HG03175 (cell line): ENCODE measurements at regions not wholly inside any gene's neighbourhood (a gene's known extent, or its start where the extent isn't known, plus 50 kb on each side); places are given as distances from the start of the nearest gene placed in this dataset.
"Not testable (repeated sequence)": the region's sequence is repeated elsewhere in the genome, so short reads cannot be mapped to it uniquely, and the experiment has no call there.

Experiments used
- ATAC-seq: cut with Tn5 transposase; IDR thresholded peaks from one replicate; pipeline ENCODE4 v1.9.1; 2021; ENCODE audit warnings: mild to moderate bottlenecking, moderate library complexity; ENCODE audit not compliant: unreplicated experiment

DNA sequence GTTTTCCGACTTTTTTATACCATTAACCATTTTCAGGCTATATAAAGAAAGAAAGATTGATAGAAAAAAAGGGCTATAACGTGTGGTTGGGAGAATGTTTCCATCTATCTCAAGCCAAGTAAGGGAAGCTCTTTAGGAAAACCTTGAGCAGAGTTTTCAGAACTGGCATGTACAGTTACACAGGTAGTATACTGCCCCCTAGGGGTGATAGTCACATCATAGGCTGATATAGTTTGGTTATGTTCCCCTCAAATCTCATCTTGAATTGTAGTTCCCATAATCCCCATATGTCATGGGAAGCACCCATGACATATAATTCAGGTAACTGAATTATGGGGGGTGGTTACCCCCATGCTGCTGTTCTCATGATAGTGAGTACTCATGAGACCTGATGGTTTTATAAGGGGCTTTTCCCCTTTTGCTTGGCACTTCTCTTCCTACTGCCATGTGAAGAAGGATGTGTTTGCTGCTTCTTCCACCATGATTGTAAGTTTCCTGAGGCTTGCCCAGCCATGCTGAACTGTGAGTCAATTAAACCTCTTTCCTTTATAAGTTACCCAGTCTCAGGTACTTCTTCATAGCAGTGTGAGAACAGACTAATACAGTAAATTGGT lies 186.8 kb downstream of the TMA16 start:
- no peak for ATAC-seq

- no peak for ATAC-seq
Measured at GRCh38 chr4:163688856-163689255, 194.4 kb downstream of the TMA16 start.

- ATAC-seq = no peak
Measured at GRCh38 chr4:163693211-163693610, 198.7 kb downstream of the TMA16 start.

GRCh38 chr4:163693776-163694175 lies 199.3 kb downstream of the TMA16 start:
- no peak for ATAC-seq

GRCh38 chr4:163694385-163694784 lies 199.9 kb downstream of the TMA16 start:
- no peak for ATAC-seq

- ATAC-seq = no peak
Measured at GRCh38 chr4:163697121-163697520, 202.6 kb downstream of the TMA16 start.

DNA sequence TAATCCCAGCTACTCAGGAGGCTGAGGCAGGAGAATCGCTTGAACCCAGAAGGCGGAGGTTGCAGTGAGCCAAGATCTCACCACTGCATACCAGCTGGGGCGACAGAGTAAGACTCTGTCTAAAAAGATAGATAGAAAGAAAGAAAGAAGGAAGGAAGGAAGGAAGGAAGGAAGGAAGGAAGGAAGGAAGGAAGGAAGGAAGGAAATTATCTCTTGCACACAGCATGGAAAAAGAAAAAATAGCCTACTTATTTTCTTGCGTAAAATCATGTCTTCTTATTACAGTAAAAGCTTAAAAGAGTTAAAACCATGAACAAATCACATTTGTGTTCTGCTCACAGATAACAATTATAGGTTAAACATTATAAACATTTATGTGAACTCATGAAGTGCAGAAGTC lies 205.9 kb downstream of the TMA16 start:
- not testable (repeated sequence) for ATAC-seq

- peak; percentile 97 for ATAC-seq
Measured at GRCh38 chr4:163701916-163702315, 207.4 kb downstream of the TMA16 start.

- ATAC-seq = no peak
Measured at GRCh38 chr4:163702736-163703135, 208.2 kb downstream of the TMA16 start.

GRCh38 chr4:163703251-163703650 lies 208.8 kb downstream of the TMA16 start:
- ATAC-seq = no peak

GRCh38 chr4:163707873-163708272 lies 213.4 kb downstream of the TMA16 start:
- ATAC-seq = no peak

GRCh38 chr4:163709601-163710000 lies 215.1 kb downstream of the TMA16 start:
- no peak for ATAC-seq

DNA sequence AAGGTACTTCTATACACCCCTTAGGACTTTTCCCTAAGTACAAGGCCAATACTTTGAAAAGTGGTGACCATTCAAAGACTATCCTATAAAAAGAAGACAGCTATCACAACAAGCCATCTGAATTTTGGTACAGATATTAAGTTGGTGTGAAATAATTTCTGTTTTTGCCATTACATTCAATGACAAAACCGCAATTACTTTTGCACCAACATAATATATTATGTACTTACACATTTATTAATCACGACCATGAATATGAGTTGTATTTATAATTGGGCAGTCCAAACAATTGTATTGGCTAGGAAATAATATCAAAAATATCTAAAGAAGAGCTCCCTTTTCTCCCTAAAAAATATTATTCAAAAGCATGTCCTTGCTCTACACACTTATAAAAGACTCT lies 215.7 kb downstream of the TMA16 start:
- ATAC-seq = no peak

DNA sequence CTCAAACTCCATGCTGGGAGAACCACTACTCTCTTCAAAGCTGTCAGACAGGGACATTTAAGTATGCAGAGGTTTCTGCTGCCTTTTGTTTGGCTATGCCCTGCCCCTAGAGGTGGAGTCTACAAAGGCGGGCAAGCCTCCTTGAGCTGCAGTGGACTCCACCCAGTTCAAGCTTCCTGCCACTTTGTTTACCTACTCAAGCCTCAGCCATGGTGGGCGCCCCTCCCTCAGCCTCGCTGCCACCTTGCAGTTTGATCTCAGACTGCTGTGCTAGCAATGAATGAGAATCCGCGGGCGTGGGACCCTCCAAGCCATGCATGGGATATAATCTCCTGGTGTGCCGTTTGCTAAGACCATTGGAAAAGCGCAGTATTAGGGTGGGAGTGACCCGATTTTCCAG lies 230.0 kb downstream of the TMA16 start:
- not testable (repeated sequence) for ATAC-seq

DNA sequence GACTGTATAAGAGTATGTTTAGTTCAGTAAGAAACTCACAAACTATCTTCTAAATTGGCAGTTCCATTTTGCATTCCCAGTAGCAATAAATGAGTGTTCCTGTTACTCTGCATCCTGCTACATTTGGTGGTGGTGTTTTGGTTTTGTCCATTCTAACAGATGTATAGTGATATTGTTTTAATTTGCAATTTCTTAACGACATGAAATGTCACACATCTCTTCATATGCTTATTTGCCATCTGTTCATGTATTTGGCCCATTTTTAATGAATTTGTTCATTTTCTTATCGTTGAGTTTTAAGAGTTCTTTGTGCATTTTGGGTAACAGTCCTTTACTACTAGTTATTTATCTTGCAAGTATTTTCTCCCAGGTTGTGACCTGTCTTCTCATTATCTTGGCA lies 232.2 kb downstream of the TMA16 start:
- ATAC-seq = no peak

GRCh38 chr4:163731071-163731470 lies 236.6 kb downstream of the TMA16 start:
- ATAC-seq = no peak

- ATAC-seq = no peak
Measured at GRCh38 chr4:163732473-163732872, 238.0 kb downstream of the TMA16 start.

GRCh38 chr4:163736876-163737275 lies 242.4 kb downstream of the TMA16 start:
- no peak for ATAC-seq

DNA sequence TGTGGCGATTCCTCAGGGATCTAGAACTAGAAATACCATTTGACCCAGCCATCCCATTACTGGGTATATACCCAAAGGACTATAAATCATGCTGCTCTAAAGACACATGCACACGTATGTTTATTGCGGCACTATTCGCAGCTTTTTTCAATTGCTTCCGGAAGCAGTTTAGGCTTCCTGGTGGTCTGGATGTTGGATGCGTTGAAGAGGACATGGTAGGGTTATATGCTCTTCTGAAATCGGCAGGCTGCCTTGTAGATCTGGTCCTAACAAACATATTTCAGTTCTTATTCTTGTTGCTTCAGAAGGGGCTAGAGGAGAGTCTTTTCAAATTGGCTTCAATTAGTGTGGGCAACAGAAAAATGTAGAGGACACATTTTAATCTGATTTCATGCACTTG lies 243.4 kb downstream of the TMA16 start:
- ATAC-seq = not testable (repeated sequence)

GRCh38 chr4:163738521-163738920 lies 244.0 kb downstream of the TMA16 start:
- ATAC-seq = no peak

DNA sequence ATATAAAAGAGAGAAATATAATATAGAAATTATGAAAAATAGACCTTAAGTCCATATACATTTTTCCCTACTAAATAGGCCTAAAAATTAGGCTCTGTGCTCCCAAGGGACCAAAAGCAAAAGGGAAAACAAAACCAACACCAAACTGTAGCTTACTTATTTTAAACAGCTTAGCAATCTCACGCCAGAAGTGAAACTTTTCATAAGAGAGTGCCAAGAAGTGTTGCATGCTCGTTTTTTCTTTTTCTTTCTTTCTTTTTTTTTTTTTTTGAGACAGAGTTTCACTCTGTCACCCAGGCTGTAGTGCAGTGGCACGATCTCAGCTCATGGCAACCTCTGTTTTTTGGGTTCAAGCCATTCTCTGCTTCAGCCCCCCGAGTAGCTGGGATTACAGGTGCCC lies 250.4 kb downstream of the TMA16 start:
- peak; percentile 95 for ATAC-seq

DNA sequence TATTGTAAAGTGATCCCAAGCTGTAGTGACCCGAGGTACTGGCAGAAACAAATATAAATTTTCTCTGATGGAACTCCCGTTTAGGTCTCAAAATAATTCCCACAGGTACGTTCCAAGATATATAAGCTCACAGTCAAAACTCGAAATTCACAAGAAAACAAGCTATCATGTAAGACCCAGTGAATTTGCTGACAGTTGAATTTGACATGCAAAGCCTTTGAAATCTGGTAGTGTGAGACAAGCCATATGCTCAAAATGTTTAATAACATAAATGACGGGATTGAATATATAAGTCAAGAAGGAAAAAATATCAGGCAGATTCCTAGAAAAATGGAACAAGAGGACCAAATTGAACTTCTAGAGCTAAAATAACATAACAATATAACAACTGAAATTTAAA lies 252.8 kb downstream of the TMA16 start:
- ATAC-seq = no peak

- no peak for ATAC-seq
Measured at GRCh38 chr4:163747886-163748285, 253.4 kb downstream of the TMA16 start.
